Lower leg skin (tissue), 4 donors: ENCODE measurements at regions not wholly inside any gene's neighbourhood (a gene's known extent, or its start where the extent isn't known, plus 50 kb on each side); places are given as distances from the start of the nearest gene placed in this dataset.

ENCODE experiments used
- DNase-seq, 2 donors: peaks; one replicate each; pipeline ENCODE4 v3.0.0-alpha.2; 2019; ENCODE audit warnings: low spot score in 2 of 2
- H3K4me3 ChIP-seq: fragments of 200-600 bp; sonication (generic); 2 replicates; pipeline ENCODE4 v1.5.1; 2017; ENCODE audit warnings: mild to moderate bottlenecking, low read depth; ENCODE audit not compliant: poor library complexity, severe bottlenecking
- CTCF ChIP-seq, 3 donors: fragments of 450-650 bp; IDR thresholded peaks; one replicate each; pipeline ENCODE4 v1.5.1; 2016; ENCODE audit warnings: antibody characterized with exemption in 3 of 3, mild to moderate bottlenecking in 3 of 3, moderate library complexity in 2 of 3
- POLR2A ChIP-seq, 2 donors: fragments of 450-650 bp; IDR thresholded peaks; one replicate each; pipeline ENCODE4 v1.6.1; 2016 to 2017; ENCODE audit warnings: antibody characterized with exemption in 2 of 2, mild to moderate bottlenecking in 1 of 2, moderate library complexity in 1 of 2
- WGBS, 2 donors: methylation state at CpG; one replicate each; pipeline ENCODE4 v1.1.5; 2018; 5-methylcytosine and 5-hydroxymethylcytosine counted together
- intact Hi-C: fragments of 100-400 bp; cut with DNase I; formaldehyde crosslinking; loops from one replicate; pipeline ENCODE4 v1.15.0; 2023; ENCODE audit warnings: low total_unique reads

- intact Hi-C loops = no loop called here
- DNase-seq = no peak
- no peak overlapping the region for H3K4me3 ChIP-seq
- TF ChIP-seq POLR2A (IDR thresholded peaks at IDR 0.05) (no peak), CTCF (IDR thresholded peaks at IDR 0.05) (no peak)
- WGBS, 2 donors = 76 to 88% methylated on average over 4 of the region's 4 CpGs
Observed at GRCh38 chr3:150194513-150194912, 213.6 kb upstream of the TSC22D2 start.

GRCh38 chr3:150184426-150185071 is 213.9 kb upstream of the PFN2 start:
- intact Hi-C loops = no loop called here
- WGBS, 2 donors = 13 to 14% methylated on average over 8 of the region's 8 CpGs
- no peak overlapping the region for H3K4me3 ChIP-seq
- TF ChIP-seq POLR2A (IDR thresholded peaks at IDR 0.05) (no peak), CTCF (IDR thresholded peaks at IDR 0.05) (no peak)
- DNase-seq = no peak

GRCh38 chr3:150183678-150184425 is 213.2 kb upstream of the PFN2 start:
- DNase-seq = peak; percentile 39 to 89
- WGBS, 2 donors = 7% methylated on average over 22 of the region's 22 CpGs
- no peak overlapping the region for H3K4me3 ChIP-seq
- no peak for TF ChIP-seq POLR2A (IDR thresholded peaks at IDR 0.05)
- TF ChIP-seq CTCF (IDR thresholded peaks at IDR 0.05) = peak in 1 of 3 donors; percentile 52
- intact Hi-C loops = no loop called here

- DNase-seq = no peak
- TF ChIP-seq CTCF (IDR thresholded peaks at IDR 0.05) (no peak), POLR2A (IDR thresholded peaks at IDR 0.05) (no peak)
- intact Hi-C loops = no loop called here
- H3K4me3 ChIP-seq = no peak overlapping the region
- WGBS, 2 donors = 66 to 68% methylated on average over 1 of the region's 1 CpG
Observed at GRCh38 chr3:150180334-150180733, 209.6 kb upstream of the PFN2 start.

- intact Hi-C loops = no loop called here
- no peak for DNase-seq
- WGBS, 2 donors = 100% methylated on average over 1 of the region's 1 CpG
- TF ChIP-seq CTCF (IDR thresholded peaks at IDR 0.05) (no peak), POLR2A (IDR thresholded peaks at IDR 0.05) (no peak)
- no peak overlapping the region for H3K4me3 ChIP-seq
Observed at GRCh38 chr3:150179330-150179729, 208.6 kb upstream of the PFN2 start.
